Activated CD4-positive, CD25-positive, alpha-beta regulatory T cell (primary cell): ENCODE measurements at regions not wholly inside any gene's neighbourhood (a gene's known extent, or its start where the extent isn't known, plus 50 kb on each side); places are given as distances from the start of the nearest gene placed in this dataset.

ENCODE experiments used
- DNase-seq, 4 experiments: peaks; one replicate each; lab custom pipeline; 2025; lab: John Stamatoyannopoulos, UW

DNA sequence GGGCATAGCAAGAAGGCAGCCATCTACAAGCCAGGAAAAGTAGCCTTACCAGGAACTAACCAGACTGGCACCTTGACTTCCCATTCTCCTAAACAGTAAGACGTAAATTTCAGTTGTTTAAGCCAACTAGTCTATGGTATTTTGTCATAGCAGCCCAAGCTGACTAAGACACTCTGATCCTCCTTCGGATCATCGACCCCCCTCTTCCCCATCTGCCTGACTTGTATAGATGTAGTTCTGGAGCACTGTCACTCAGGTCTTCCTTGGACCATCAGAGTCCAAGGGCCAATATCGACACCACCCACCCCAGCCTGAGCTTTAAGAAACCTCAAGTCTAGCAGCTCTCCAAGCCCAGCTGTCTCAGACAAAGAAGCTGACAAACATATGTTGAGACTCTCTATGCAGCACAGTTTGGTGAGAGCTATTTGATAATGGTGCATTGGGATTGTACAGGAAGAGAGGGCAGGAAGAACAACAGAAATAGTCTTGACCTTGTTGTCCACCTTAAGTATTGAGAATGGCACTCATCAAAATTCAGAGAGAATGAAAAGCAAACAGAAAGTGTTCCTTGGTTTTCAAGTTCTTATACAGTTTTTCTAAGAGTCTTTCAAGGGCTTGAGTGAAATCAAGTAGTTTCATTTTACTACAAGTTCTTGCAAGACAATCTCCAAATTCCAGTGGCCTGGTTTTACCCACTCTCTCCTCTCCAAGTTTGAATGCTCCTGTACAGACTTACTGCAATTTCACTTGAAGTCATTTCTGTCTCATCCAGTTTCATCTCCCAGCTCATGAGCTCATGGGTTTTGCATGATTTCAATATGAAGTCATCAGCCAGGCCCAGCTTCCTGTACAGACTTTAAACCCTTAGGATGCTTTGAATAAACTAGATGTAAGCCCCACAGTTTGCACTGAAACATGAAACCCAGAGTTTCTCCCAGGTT is 122.3 kb upstream of the RAI14 start:
- no peak for DNase-seq

DNA sequence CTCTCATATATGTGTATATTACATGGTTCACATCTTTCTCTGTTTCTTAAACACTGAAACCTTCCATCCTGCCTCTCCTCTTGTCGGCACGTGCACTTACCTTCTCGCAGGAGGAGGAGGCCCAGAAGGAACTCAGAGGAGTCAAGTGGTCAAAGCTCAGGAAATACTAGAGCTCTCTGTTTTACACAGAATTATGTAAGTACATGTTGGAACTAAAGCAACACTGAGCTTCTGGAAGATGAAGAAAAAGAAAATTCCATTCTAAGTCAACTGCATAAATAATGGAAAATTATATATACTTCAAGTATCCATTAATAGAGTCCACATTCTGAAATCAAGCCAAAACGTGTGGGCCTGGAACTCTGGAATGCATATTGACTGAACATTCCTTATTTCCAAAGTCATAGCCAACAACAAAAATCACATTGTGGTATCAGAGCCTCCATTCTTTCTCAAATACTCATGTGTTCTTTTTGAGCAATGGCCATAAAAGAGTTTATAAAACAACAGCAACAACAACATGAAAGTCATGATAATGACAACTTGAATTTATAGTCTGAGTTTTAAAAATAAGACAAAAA is 121.5 kb upstream of the RAI14 start:
- DNase-seq: no peak

DNA sequence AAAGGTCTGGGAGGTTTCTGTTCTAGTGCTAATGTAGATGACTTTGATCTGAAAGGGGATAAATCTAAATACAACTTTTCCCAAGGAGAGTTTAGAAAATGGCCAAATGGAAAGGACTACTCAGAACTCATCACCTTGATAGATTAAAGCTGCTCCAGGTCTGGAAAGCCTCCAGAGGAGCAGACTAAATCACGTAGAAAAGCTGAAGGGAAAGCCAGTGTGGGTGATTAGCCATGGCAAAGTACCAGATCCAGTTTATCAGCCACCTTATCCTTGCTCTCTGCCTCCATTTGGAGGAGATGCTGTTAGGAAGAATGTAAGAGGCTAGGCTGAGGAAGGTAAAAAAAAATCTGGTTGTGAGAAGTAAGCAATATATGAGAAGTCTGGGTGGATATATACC is 120.7 kb upstream of the RAI14 start:
- no peak for DNase-seq

DNA sequence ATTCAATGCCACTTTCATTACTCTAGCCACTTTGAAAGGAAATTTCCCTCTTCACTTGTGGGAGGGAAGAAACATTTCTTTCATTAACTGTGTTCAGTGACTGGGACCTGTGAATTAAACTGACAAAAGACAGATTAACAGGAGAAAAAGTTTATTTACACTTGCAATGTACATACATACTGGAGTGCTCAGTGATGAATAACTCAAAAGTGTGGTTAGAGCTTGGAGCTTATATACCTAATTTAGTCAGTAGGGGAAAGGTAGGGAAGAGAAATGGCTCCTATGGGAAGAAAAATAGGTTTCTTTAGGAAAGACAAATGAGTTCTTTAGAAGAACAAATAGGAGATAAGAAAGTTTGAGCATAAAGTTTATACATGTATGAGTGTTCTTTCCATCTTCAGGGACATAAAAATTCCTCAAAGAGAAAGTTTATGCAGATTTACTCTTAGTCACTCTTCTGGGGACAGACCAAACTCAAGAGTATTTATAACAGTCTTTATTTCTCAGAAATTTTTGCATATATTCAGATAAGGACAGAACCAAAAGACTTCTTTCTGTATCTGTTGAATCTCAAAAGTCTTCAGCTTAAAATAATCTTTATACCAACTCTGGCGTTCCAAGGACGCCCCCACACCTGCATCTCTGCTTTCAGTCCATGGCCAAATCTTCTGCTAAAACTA is 120.0 kb upstream of the RAI14 start:
- no peak for DNase-seq

DNA sequence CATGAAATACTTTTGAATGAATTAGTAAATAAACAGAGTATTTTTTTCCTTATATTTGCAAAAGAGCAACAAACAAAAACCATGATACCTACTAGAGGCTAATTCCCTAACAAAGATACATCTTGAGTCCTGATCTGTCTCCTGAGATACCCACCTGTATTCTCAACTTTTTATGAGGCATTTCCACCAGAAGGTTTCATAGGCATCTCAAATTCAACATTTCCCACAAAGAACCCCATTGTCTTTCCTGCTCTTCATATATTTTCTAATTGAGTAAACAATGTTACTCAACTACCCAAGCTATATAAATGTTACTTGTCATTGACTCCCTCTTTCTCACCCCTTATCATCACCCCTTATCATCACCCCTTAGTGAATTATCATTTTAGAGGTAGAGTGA is 119.4 kb upstream of the RAI14 start:
- no peak for DNase-seq

DNA sequence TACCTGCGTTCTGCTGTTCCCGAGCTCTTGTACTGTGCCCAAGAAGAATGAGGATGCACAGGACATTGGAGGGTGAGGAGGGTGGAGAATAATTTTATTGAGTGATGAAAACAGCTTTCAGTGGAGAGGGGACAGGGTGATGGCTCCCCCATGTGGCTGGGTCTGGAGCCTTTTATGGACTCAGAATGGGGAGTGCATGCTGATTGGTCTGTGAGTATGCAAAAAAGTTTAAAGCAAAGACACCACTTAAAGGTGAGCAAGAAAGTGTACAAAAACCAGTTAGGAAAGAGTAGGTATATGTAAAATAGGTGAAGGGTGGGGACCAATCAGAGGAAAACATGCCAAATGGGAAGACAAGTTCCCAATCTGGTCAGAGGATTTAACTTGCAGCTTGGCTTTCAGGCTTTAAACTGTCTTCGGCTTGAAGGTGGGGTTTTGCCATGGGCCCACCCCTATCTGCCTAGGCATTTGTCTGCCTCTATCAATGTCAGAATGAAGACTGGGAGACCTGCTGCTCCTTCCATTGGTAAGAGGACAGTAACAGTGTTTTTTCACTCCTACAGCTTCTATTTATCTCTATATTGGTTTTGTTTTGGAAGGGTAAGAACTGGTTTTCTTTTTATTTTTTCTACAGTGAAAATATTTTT is 118.0 kb upstream of the RAI14 start:
- DNase-seq: no peak

DNA sequence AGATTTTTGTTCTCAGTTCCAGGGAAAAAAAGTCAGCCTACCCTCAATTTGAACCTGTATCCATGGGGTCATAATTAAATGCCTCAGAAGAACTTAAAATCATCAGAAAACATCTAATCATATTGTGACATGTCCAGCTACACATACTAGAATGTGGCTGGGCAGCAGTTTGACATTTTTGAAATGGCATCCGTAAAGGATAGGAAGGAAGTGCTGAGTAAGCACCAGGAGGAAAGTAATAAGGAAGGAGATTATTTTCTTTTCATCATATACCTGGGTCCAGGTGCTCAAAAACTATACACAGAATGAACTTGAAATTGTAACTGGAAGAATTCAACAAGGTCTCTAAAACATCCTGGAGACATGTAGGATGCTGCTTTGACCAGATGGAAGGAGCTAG is 116.9 kb upstream of the RAI14 start:
- DNase-seq: no peak

DNA sequence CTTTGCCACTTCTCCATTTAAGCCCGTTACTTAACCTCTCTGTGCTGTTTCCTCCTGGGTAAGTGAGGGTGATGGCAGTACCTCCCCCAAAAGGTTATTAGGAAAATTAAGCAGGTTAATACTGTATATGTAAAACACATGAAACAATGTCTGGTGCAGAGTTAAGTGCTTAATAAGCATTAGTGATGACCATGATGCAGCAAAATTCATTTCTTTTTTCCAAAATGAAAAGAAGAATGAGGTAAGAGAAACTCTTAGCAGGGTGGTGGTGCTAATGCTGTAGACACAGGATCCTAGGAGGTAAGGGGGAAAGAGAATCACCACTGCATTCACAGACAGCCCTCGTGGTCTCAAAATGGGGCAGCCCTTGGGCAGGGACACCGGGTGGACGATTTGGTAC is 115.1 kb upstream of the RAI14 start:
- DNase-seq: no peak

DNA sequence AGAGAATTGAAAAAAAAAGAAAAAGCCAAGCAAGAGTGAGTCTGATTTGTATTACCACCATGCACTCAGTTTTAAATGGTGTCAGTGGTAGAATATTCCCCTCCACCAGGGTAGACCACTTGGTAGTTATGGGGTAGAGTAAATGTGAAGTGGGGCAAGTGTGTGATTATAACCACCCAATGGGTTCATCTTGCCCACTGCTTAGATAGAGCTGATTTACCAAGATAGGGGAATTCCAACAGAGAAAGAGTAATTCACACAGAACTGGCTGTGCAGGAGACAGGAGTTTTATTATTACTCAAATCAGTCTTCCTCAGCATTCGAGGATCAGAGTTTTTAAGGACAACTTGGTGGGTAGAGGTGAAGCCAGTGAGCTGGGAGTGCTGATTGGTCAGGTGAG is 113.3 kb upstream of the RAI14 start:
- no peak for DNase-seq

DNA sequence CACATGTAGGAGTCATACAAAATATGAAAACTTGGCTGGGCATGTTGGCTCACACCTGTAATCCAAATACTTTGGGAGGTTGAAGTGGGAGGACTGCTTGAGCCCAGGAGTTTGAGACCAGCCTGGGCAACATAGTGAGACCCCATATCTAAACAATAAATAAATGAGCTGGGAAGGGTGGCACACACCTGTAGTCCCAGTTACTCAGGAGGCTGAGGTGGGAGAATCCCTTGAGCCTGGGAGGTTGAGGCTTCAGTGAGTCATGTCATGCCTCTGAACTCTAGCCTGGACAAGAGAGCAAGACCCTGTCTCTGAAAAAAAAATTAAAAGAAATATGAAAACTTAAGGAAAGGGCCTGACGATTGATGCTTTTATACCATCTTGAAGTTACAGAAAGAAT is 112.4 kb upstream of the RAI14 start:
- no peak for DNase-seq

DNA sequence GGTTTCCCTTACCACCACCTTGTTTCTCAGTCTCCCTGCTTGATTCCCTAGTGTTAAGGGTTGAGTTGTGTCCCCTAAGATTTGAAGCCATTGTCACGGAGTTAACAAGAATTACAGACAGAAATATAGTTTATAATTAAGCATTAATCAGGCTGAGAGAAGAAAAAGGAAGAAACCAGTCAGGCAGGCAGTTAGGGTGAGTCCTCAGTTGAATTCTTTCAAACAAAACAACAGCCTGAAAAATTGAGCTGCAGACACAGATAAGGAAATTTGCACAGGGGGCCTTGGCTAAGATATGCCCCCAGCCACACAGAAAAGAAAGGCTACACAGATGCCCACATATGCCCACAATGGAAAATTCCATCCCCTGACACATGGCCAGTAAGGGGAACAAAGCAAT is 111.7 kb upstream of the RAI14 start:
- DNase-seq: no peak

DNA sequence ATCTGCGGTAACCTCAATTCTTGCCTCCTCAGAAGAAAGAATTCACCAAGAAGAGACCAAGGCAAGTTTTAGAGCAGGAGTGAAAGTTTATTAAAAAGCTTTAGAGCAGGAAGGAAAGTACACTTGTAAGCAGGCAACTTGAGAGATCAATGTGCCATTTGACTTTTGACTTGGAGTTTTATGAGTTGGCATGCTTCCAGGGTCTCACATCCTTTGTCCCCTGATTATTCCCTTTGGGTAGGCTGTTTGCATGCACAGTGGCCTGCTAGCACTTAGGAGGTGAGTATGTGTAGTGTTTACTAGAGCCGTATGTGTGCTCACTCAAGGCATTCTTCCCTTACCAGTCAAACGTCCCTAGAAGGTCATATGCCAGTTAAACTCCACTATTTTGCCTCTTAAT is 111.0 kb upstream of the RAI14 start:
- DNase-seq: no peak

DNA sequence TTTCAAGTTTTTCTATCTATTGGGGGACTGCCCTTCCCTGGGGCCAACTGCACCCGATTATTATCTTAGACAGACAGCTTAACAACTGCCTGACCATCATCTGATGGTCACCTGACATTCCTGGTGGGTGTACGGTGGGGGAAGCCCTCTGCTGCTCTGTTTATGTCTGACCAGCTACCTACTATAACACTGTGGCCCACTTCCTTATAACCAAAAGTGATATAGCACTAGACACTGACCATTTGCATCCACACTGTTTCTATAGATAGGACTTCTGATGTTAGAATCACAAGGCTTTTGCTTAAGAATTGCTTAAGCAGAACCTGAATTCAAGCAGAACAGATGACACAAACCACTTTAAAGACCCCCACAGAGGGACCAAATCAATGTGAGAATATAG is 110.5 kb upstream of the RAI14 start:
- no peak for DNase-seq

DNA sequence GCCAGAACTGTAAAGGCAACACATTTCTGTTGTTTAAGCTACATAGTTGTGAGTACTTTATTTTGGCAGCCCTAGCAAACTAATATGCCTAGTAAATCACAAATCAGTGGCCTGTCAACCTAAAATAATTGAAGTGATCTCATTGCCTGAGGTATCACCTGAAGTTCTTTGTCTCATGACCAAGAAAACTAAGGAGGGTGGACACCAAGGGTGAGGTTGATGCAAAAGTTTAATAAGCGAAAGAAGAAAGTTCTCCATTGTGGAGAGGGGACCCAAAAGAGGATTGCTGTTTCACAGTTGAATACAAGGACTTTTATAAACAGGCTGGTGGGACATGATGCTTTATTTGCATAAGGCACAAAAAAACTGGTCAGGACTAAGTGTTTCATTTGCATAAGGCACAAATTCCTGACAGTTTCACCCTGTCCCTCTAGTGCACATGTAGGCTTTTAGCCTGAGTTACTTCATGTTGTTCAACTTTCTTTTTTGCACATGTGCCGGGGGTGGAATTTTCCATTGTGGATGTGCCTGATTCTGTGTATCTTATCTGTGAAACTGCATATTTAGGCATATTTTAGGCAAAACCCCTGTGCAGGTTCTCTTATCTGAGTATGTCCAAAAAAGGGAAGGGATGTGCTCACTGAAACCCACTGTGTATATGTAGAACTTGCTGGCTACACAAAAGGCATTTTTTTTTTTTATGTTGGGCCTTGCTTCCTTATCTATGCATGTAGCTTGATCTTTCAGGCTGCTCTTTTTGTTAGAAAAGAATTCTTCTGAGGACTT is 108.6 kb upstream of the RAI14 start:
- DNase-seq: no peak

DNA sequence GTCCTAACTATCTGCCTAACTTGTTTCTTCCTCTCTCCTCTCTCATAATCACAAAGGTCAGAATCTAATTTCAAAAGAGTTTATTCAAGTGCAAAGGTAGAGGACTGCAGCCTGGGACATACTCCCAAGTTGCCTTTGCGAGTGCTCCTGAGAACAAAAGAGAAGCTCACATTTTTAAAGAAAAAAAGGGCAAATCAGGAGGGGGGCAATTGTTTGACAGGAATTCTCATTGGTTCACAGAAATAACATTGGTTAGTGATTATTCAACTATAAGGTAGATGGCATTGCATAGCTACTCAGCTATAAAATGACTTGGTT is 108.1 kb upstream of the RAI14 start:
- no peak for DNase-seq

DNA sequence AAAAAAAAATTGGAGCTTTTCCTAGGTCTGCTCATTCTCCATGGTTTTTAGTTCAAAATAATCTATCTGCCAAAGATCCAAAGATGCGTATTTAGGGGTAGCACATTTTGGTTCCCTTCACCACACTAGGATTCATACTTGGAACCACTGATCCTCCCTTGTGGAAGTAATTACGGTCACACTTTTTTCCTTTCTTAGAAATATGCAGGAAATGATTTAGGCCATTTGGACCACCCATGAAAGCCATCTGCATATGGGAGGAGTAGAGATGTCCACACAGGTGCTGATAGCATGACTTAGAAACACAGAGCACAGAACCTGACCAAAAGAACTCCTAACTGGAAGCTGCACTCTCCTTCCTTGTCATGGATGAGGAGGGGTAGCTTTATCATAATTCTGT is 105.9 kb upstream of the RAI14 start:
- no peak for DNase-seq

DNA sequence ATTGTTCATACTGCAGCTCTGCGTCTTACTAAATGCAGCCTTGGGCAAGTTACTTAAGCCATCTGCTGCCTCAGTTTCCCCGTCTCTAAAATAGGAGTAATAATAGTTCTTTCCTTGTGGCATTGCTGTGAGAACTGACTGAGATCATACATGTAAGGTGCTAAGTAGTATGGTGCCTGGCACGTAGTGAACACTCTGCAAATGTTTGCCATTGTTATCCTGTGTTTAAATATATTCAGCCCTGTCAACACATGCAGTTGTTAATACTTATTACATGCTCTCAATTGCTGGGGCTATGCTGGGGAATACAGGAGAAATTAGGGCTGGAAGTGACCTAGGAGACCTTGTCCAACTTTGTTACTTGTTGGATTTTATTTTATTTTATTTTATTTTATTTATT is 105.2 kb upstream of the RAI14 start:
- DNase-seq: no peak

DNA sequence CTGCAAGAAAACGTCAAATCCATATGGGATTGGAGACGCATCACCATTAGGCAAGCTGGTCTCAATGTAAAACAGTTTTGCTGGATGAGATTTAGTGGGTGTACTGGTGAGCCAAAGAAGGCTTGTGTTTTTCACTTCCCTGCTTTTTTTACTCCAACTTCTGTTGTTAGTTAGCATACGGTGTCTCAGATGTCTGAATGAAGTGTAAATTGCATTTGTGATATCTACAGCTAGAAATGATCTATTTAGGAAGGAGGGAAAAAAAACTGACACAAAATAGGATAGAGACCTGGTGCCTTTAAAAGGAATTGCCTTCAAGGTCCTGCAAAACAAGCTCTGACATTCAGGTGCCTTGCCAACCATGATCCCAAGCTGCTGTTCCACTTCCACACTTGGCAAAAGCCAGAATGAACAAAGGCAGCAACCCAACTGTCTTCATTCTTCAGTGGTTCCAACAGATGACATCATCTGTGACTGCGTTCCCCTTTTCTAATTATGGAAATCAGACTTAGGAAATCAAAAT is 104.2 kb upstream of the RAI14 start:
- no peak for DNase-seq

DNA sequence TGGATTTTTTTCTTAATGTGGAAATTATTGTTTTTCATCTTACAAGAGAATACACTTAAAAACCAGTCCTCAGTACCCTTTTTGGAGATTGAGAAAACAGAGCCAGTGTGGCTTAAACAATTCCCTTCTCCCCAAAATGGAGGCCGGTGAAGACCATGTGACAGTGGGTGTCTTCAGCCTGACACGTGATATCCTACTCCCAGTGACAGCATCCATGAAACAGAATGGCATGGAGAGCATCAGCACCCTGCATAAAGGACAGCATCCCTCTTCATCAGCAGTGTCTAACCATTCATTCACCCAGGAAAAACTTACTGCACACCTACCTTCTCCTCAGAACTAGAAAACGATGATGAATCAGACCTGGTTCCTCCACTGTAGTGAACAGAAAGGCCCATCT is 103.4 kb upstream of the RAI14 start:
- DNase-seq: no peak

DNA sequence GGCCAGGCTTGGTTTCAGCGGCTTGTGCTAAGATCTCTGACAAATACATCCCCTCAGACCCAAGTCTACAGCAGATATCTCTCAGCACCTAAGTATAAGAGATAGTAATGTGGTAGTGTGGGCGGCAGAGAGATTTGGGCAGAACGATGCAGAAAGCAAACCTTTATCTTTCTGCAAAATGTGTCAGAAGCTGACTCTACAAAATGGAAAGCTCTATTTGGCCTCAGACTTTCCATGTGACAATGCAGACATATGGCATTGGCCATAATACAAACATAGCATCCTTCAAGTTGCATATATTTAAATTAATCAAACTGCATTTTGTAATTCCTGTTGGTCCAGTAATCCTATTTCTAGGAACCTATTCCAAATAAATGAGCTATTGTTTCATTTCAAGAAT is 102.5 kb upstream of the RAI14 start:
- DNase-seq: no peak

DNA sequence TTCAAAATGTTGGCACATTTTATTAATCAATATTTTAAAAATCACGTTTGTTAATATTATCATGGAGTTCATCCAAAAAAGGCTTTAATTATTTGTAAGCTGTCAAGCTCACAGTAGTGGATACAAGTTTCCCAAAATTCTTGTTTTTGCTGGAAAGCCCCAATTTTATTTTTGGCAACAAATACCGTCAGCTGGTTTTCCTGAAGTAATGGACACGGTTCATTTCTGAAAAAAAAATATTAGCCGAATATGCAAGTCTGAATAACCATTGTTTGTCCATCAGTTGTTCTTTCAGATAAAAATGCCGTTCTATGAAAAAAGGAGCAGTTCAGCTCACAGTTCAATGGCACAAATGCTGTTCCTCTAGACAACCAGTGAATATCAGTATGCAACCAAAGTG is 101.5 kb upstream of the RAI14 start:
- no peak for DNase-seq
